SW480 (cell line): ENCODE measurements at regions not wholly inside any gene's neighbourhood (a gene's known extent, or its start where the extent isn't known, plus 50 kb on each side); places are given as distances from the start of the nearest gene placed in this dataset.

ENCODE experiments used
- DNase-seq: peaks from one replicate; pipeline ENCODE4 v3.0.0-alpha.2; 2016; ENCODE audit warnings: low spot score

- no peak for DNase-seq
Observed at GRCh38 chr6:108751851-108752732, 96.1 kb upstream of the ARMC2 start.

- no peak for DNase-seq
Observed at GRCh38 chr6:108752733-108753590, 95.3 kb upstream of the ARMC2 start.

GRCh38 chr6:108755257-108756240 lies 92.7 kb upstream of the ARMC2 start:
- no peak for DNase-seq

- no peak for DNase-seq
Observed at GRCh38 chr6:108757357-108757756, 90.9 kb upstream of the ARMC2 start.

GRCh38 chr6:108758884-108759283 lies 89.3 kb upstream of the ARMC2 start:
- no peak for DNase-seq

- no peak for DNase-seq
Observed at GRCh38 chr6:108760126-108761050, 87.8 kb upstream of the ARMC2 start.

- no peak for DNase-seq
Observed at GRCh38 chr6:108762394-108762793, 85.8 kb upstream of the ARMC2 start.

GRCh38 chr6:108763931-108764579 lies 84.2 kb upstream of the ARMC2 start:
- no peak for DNase-seq

GRCh38 chr6:108764580-108764950 lies 83.7 kb upstream of the ARMC2 start:
- no peak for DNase-seq

GRCh38 chr6:108765495-108765894 lies 82.7 kb upstream of the ARMC2 start:
- no peak for DNase-seq

- no peak for DNase-seq
Observed at GRCh38 chr6:108766419-108766818, 81.8 kb upstream of the ARMC2 start.

- DNase-seq, result no peak
Observed at GRCh38 chr6:108766886-108767285, 81.3 kb upstream of the ARMC2 start.

GRCh38 chr6:108767418-108768165 lies 80.6 kb upstream of the ARMC2 start:
- no peak for DNase-seq

- no peak for DNase-seq
Observed at GRCh38 chr6:108768166-108768555, 80.1 kb upstream of the ARMC2 start.

- no peak for DNase-seq
Observed at GRCh38 chr6:108768792-108769524, 79.3 kb upstream of the ARMC2 start.

GRCh38 chr6:108771421-108771820 lies 76.8 kb upstream of the ARMC2 start:
- DNase-seq, result no peak

GRCh38 chr6:108774555-108774954 lies 73.7 kb upstream of the ARMC2 start:
- no peak for DNase-seq

- DNase-seq, result no peak
Observed at GRCh38 chr6:108777536-108777935, 70.7 kb upstream of the ARMC2 start.
